ENCODE measurements at regions not wholly inside any gene's neighbourhood (a gene's known extent, or its start where the extent isn't known, plus 50 kb on each side); places are given as distances from the start of the nearest gene placed in this dataset.

GRCh38 chr7:144960763-144961162 is 124.9 kb upstream of the TPK1 start:
- DNase-seq (ENCODE audit: low read depth in 2 of 2): no peak

GRCh38 chr7:144957998-144958397 is 122.1 kb upstream of the TPK1 start:
- DNase-seq (ENCODE audit: low read depth in 2 of 2): no peak

GRCh38 chr7:144955422-144955821 is 119.6 kb upstream of the TPK1 start:
- no peak for DNase-seq (ENCODE audit: low read depth in 2 of 2)

- DNase-seq (ENCODE audit: low read depth in 2 of 2): no peak
Observed at GRCh38 chr7:144941127-144941526, 105.3 kb upstream of the TPK1 start.

GRCh38 chr7:144937199-144937598 is 101.3 kb upstream of the TPK1 start:
- no peak for DNase-seq (ENCODE audit: low read depth in 2 of 2)

GRCh38 chr7:144936314-144936713 is 100.5 kb upstream of the TPK1 start:
- DNase-seq (ENCODE audit: low read depth in 2 of 2): no peak

GRCh38 chr7:144910411-144910810 is 74.6 kb upstream of the TPK1 start:
- no peak for DNase-seq (ENCODE audit: low read depth in 2 of 2)

GRCh38 chr7:144908943-144909556 is 73.2 kb upstream of the TPK1 start:
- no peak for DNase-seq (ENCODE audit: low read depth in 2 of 2)

GRCh38 chr7:144908324-144908723 is 72.5 kb upstream of the TPK1 start:
- DNase-seq (ENCODE audit: low read depth in 2 of 2): no peak

- DNase-seq (ENCODE audit: low read depth in 2 of 2): no peak
Observed at GRCh38 chr7:144907577-144907976, 71.7 kb upstream of the TPK1 start.

GRCh38 chr7:144903201-144903600 is 67.3 kb upstream of the TPK1 start:
- no peak for DNase-seq (ENCODE audit: low read depth in 2 of 2)

- DNase-seq (ENCODE audit: low read depth in 2 of 2): no peak
Observed at GRCh38 chr7:144892761-144893160, 56.9 kb upstream of the TPK1 start.

Measured in stimulated activated CD4-positive, alpha-beta T cell treated with anti-CD3 and anti-CD28 coated beads, Interleukin-1b, Interleukin-23, amount 100 ng/mL, for 4 hours (primary cell).